ENCODE measurements at regions not wholly inside any gene's neighbourhood (a gene's known extent, or its start where the extent isn't known, plus 50 kb on each side); places are given as distances from the start of the nearest gene placed in this dataset.

- Mint-ChIP-seq H3K36me3 (no peaks in the 10 kb centered on the region), H3K4me1 (no peaks in the 10 kb centered on the region), H3K27ac (no peak overlapping the region), H3K4me3 (no peak overlapping the region), H3K9me3 (peaks cover 9 to 15% of the 10 kb centered on the region in 2 donors), H3K27me3 (ENCODE audit: low read depth in 2 of 2) (no peaks in the 10 kb centered on the region)
- H3K36me3 ChIP-seq (ENCODE audit: control insufficient read depth, insufficient read depth, low read length), result no peaks in the 10 kb centered on the region
- H3K9me3 ChIP-seq (ENCODE audit: control insufficient read depth, insufficient read depth, low read length), result peaks cover 3% of the 10 kb centered on the region
- intact Hi-C loops (cut with micrococcal nuclease), result loop anchor here (5.0 kb wide), 1 partner anchor 993 kb away; no protein-coding TSS in a partner anchor
- no peak for TF ChIP-seq CTCF (IDR thresholded peaks at IDR 0.05)
- no peaks in the 10 kb centered on the region for H3K4me1 ChIP-seq (ENCODE audit: control insufficient read depth, insufficient read depth, low read length)
- no peaks in the 10 kb centered on the region for H3K27me3 ChIP-seq (ENCODE audit: control insufficient read depth, insufficient read depth, low read length)
- no peak for ATAC-seq
- DNase-seq, result no peak
- H3K4me3 ChIP-seq (ENCODE audit: low read length), result no peak overlapping the region
- no peak overlapping the region for H3K27ac ChIP-seq (ENCODE audit: low read length)
- 54% methylated on average over 1 of the region's 3 CpGs for WGBS (ENCODE audit: insufficient coverage)
Observed at GRCh38 chr5:165309446-165309845, 1804.0 kb downstream of the MAT2B start.

GRCh38 chr5:165310031-165310430, 1804.6 kb downstream of the MAT2B start:
- Histone ChIP-seq H3K36me3 (ENCODE audit: control insufficient read depth, insufficient read depth, low read length) (no peaks in the 10 kb centered on the region), H3K27ac (ENCODE audit: low read length) (no peak overlapping the region), H3K27me3 (ENCODE audit: control insufficient read depth, insufficient read depth, low read length) (no peaks in the 10 kb centered on the region), H3K9me3 (ENCODE audit: control insufficient read depth, insufficient read depth, low read length) (peaks cover 3% of the 10 kb centered on the region), H3K4me1 (ENCODE audit: control insufficient read depth, insufficient read depth, low read length) (no peaks in the 10 kb centered on the region), H3K4me3 (ENCODE audit: low read length) (no peak overlapping the region)
- DNase-seq (no peak), ATAC-seq (no peak)
- Mint-ChIP-seq H3K4me1 (no peaks in the 10 kb centered on the region), H3K36me3 (no peaks in the 10 kb centered on the region), H3K4me3 (no peak overlapping the region), H3K27ac (no peak overlapping the region), H3K9me3 (peaks cover 11 to 18% of the 10 kb centered on the region in 2 donors), H3K27me3 (ENCODE audit: low read depth in 2 of 2) (no peaks in the 10 kb centered on the region)
- intact Hi-C loops (cut with micrococcal nuclease), result no loop called here
- no peak for TF ChIP-seq CTCF (IDR thresholded peaks at IDR 0.05)
- 87% methylated on average over 2 of the region's 2 CpGs for WGBS (ENCODE audit: insufficient coverage)

DNA sequence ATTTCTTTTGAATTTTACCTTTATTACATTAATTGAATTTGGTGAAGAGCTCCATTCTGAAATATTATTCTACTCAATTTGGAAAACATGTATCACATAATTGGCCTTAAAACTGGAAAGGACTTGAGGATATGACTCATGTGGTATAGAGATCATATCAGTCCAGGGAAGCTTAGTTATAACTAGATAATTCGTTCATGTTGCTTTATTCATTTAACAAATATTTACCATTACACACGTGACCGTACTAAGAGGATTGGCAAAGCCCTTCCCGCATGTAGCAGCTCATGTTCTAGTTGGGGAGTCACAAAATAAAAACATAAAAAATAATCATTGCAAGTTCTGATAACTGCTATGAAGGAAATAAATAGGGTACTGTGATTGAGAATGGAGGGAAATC, 1816.5 kb downstream of the MAT2B start:
- Histone ChIP-seq H3K27ac (ENCODE audit: low read length) (no peak overlapping the region), H3K36me3 (ENCODE audit: control insufficient read depth, insufficient read depth, low read length) (no peaks in the 10 kb centered on the region), H3K9me3 (ENCODE audit: control insufficient read depth, insufficient read depth, low read length) (peaks cover 9% of the 10 kb centered on the region), H3K4me1 (ENCODE audit: control insufficient read depth, insufficient read depth, low read length) (no peaks in the 10 kb centered on the region), H3K27me3 (ENCODE audit: control insufficient read depth, insufficient read depth, low read length) (no peaks in the 10 kb centered on the region), H3K4me3 (ENCODE audit: low read length) (no peak overlapping the region)
- Mint-ChIP-seq H3K9me3 (peaks cover 5 to 23% of the 10 kb centered on the region in 2 donors), H3K36me3 (no peaks in the 10 kb centered on the region), H3K4me3 (no peak overlapping the region), H3K27me3 (ENCODE audit: low read depth in 2 of 2) (no peaks in the 10 kb centered on the region), H3K27ac (no peak overlapping the region), H3K4me1 (no peaks in the 10 kb centered on the region)
- no peak for ATAC-seq
- no peak for DNase-seq
- no CpG with 5 or more reads among the region's 4 CpGs for WGBS (ENCODE audit: insufficient coverage)
- intact Hi-C loops (cut with micrococcal nuclease), result no loop called here
- TF ChIP-seq CTCF (IDR thresholded peaks at IDR 0.05), result no peak

DNA sequence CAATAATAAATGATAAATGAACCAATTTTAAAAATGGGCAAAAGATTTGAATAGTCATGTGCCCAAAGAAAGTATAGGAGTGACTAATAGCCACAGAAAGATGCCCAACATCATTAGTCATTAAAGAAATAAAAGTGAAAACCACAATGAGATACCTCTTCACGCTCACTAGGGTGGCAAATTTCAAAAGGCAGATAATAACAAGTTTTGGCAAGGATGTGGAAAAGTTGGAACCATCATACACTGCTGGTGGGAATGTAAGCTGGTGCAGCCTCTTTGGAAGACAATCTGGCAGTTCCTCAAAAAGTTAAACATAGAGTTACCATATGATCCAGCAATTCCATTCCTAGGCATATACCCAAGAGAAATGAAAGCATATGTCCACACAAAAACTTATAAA, 1819.8 kb downstream of the MAT2B start:
- no peak overlapping the region for H3K4me3 Mint-ChIP-seq
- peaks cover 3% of the 10 kb centered on the region for H3K9me3 ChIP-seq (ENCODE audit: control insufficient read depth, insufficient read depth, low read length)
- no peaks in the 10 kb centered on the region for H3K36me3 Mint-ChIP-seq
- intact Hi-C loops (cut with micrococcal nuclease), result no loop called here
- H3K36me3 ChIP-seq (ENCODE audit: control insufficient read depth, insufficient read depth, low read length), result no peaks in the 10 kb centered on the region
- H3K27me3 Mint-ChIP-seq (ENCODE audit: low read depth in 2 of 2), result no peaks in the 10 kb centered on the region
- peaks cover 5 to 13% of the 10 kb centered on the region in 2 donors for H3K9me3 Mint-ChIP-seq
- no peaks in the 10 kb centered on the region for H3K27me3 ChIP-seq (ENCODE audit: control insufficient read depth, insufficient read depth, low read length)
- H3K27ac Mint-ChIP-seq, result no peak overlapping the region
- ATAC-seq (no peak), DNase-seq (no peak)
- H3K4me1 ChIP-seq (ENCODE audit: control insufficient read depth, insufficient read depth, low read length), result no peaks in the 10 kb centered on the region
- H3K4me1 Mint-ChIP-seq, result no peaks in the 10 kb centered on the region
- no peak for TF ChIP-seq CTCF (IDR thresholded peaks at IDR 0.05)
- WGBS (ENCODE audit: insufficient coverage), result 67% methylated on average over 1 of the region's 1 CpG
- H3K27ac ChIP-seq (ENCODE audit: low read length), result no peak overlapping the region
- H3K4me3 ChIP-seq (ENCODE audit: low read length), result no peak overlapping the region

Measured in natural killer cell (primary cell).